Nephron (organoid): ENCODE measurements at regions not wholly inside any gene's neighbourhood (a gene's known extent, or its start where the extent isn't known, plus 50 kb on each side); places are given as distances from the start of the nearest gene placed in this dataset.
"Not testable (repeated sequence)": the region's sequence is repeated elsewhere in the genome, so short reads cannot be mapped to it uniquely, and the experiment has no call there.

ENCODE experiments used
- H3K27ac Mint-ChIP-seq, 3 experiments: 2 replicates each; pipeline ENCODE4 v1.8.0; 2020; ENCODE audit warnings: mixed read lengths in 3 of 3, mild to moderate bottlenecking in 2 of 3, moderate library complexity in 1 of 3
- H3K27me3 Mint-ChIP-seq: 2 replicates; pipeline ENCODE4 v1.8.0; 2021; ENCODE audit warnings: low read depth, mild to moderate bottlenecking, moderate library complexity, mixed read lengths
- H3K36me3 Mint-ChIP-seq: 2 replicates; pipeline ENCODE4 v1.8.0; 2020; ENCODE audit warnings: low read depth, mixed read lengths
- H3K4me1 Mint-ChIP-seq: 2 replicates; pipeline ENCODE4 v1.8.0; 2020; ENCODE audit warnings: mixed read lengths
- H3K4me3 Mint-ChIP-seq, 3 experiments: 2 replicates each; pipeline ENCODE4 v1.8.0; 2020; ENCODE audit warnings: mild to moderate bottlenecking in 3 of 3, mixed read lengths in 3 of 3, moderate library complexity in 2 of 3
- H3K9me3 Mint-ChIP-seq: 2 replicates; pipeline ENCODE4 v1.8.0; 2020; ENCODE audit warnings: mixed read lengths
- TF ChIP-seq, protein P1 (sequence below), 3 experiments: fragments of 200-600 bp; sonication (generic); IDR thresholded peaks; one replicate each; pipeline ENCODE4 v1.5.0; 2021; ENCODE audit warnings: antibody characterized with exemption in 3 of 3; ENCODE audit not compliant: unreplicated experiment in 3 of 3

DNA sequence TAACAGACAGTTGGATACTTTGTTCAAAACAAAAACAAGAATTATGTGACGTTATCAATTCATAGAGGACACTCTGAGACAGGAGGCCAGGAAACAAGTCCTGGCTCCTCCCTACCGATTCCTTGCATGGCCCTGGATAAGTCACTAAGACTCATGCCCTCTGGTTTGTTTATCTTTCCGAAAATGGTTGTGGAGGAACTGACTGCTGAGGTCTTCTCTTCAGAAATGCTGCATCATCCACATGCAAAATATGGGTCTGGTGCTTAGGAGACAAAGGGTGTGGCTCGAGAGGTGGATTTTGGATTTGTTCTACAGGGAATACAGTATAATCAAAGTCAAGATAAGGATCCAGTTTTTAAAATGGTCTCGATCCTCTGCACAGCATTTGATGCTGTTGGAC, 130.9 kb downstream of the RELL1 start:
- H3K4me1 Mint-ChIP-seq = no peaks in the 10 kb centered on the region
- TF ChIP-seq, protein P1, sequence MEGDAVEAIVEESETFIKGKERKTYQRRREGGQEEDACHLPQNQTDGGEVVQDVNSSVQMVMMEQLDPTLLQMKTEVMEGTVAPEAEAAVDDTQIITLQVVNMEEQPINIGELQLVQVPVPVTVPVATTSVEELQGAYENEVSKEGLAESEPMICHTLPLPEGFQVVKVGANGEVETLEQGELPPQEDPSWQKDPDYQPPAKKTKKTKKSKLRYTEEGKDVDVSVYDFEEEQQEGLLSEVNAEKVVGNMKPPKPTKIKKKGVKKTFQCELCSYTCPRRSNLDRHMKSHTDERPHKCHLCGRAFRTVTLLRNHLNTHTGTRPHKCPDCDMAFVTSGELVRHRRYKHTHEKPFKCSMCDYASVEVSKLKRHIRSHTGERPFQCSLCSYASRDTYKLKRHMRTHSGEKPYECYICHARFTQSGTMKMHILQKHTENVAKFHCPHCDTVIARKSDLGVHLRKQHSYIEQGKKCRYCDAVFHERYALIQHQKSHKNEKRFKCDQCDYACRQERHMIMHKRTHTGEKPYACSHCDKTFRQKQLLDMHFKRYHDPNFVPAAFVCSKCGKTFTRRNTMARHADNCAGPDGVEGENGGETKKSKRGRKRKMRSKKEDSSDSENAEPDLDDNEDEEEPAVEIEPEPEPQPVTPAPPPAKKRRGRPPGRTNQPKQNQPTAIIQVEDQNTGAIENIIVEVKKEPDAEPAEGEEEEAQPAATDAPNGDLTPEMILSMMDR (IDR thresholded peaks at IDR 0.05; ENCODE audit: unreplicated experiment in 3 of 3) = no peak
- H3K4me3 Mint-ChIP-seq = no peak overlapping the region
- peaks cover 32% of the 10 kb centered on the region for H3K9me3 Mint-ChIP-seq
- peaks cover 20% of the 10 kb centered on the region for H3K36me3 Mint-ChIP-seq
- H3K27ac Mint-ChIP-seq = no peak overlapping the region
- H3K27me3 Mint-ChIP-seq = no peaks in the 10 kb centered on the region

GRCh38 chr4:37549866-37550265, 136.3 kb downstream of the RELL1 start:
- Mint-ChIP-seq H3K9me3 (peaks cover 32% of the 10 kb centered on the region), H3K27me3 (peaks cover 11% of the 10 kb centered on the region), H3K36me3 (peaks cover 19% of the 10 kb centered on the region)
- not testable (repeated sequence) for H3K4me1 Mint-ChIP-seq, H3K4me3 Mint-ChIP-seq, H3K27ac Mint-ChIP-seq

DNA sequence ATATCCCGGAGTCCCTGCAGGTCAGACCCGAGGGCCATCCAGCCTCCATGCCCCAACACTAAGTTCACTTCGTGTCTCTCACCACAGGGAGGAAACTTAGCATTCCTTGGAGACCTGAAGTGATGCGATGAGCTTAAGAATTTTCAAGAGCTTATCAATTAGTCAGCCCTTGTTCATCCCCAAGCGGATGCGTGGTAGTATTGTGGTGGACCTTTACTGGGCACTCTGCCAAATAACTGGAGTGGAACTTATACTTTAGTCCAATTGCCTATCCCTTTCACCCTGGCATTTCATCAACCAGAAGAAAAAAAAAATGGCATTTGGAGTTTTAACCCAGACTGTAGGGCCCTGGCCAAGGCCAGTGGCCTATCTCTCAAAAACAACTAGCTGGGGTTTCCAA, 137.1 kb downstream of the RELL1 start:
- Mint-ChIP-seq H3K4me3 (no peak overlapping the region), H3K27ac (no peak overlapping the region)
- TF ChIP-seq, protein P1 (IDR thresholded peaks at IDR 0.05; ENCODE audit: unreplicated experiment in 3 of 3) = no peak

DNA sequence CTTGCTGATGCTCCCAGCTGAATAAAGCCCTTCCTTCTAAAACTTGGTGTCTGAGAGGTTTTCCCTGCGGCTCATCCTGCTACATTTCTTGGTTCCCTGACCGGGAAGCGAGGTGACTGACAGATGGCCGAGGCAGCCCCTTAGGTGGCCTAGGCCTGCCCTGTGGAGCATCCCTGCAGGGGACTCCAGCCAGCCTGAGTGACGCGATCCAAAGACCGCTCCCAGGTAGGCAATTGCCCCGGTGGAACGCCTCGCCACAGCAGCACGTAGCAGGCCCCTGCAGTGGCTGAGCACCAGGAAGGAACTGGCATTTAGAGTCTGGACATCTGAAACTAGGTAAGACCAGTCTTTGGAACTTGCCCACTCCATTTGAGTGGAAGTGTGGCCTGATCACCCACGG, 139.6 kb downstream of the RELL1 start:
- peaks cover 15% of the 10 kb centered on the region for H3K27me3 Mint-ChIP-seq
- TF ChIP-seq, protein P1 (IDR thresholded peaks at IDR 0.05; ENCODE audit: unreplicated experiment in 3 of 3) = no peak
- no peak overlapping the region for H3K27ac Mint-ChIP-seq
- peaks cover 15% of the 10 kb centered on the region for H3K9me3 Mint-ChIP-seq
- H3K36me3 Mint-ChIP-seq = peaks cover 13% of the 10 kb centered on the region
- no peak overlapping the region for H3K4me3 Mint-ChIP-seq
- H3K4me1 Mint-ChIP-seq = no peaks in the 10 kb centered on the region

More for the DNA sequence above, 137.1 kb downstream of the RELL1 start:
- H3K9me3 Mint-ChIP-seq = peaks cover 30% of the 10 kb centered on the region
- peaks cover 19% of the 10 kb centered on the region for H3K36me3 Mint-ChIP-seq
- peaks cover 12% of the 10 kb centered on the region for H3K27me3 Mint-ChIP-seq
- H3K4me1 Mint-ChIP-seq = no peaks in the 10 kb centered on the region

DNA sequence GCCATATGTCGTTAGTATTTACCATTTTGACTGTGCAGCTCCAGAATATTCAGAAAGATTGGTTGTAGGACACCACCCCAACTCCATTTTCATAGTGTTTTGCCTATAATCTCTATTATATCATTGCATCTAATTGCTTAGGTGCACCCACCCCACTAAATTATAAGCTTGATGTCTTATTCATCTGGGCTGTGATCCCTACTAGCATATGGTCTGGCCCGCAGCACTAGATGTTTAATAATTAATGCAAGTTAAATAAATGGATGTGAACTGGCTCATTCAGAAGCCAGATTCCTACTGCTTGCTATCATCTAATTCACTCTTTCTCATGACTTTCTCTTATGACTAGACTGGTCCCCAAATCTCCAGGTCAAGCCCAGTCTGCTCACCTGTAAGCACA, 143.5 kb downstream of the RELL1 start:
- Mint-ChIP-seq H3K27ac (no peak overlapping the region), H3K27me3 (peaks cover 13% of the 10 kb centered on the region), H3K4me3 (no peak overlapping the region), H3K4me1 (peaks cover 12% of the 10 kb centered on the region), H3K9me3 (peaks cover 12% of the 10 kb centered on the region), H3K36me3 (peaks cover 10% of the 10 kb centered on the region)
- TF ChIP-seq, protein P1 (IDR thresholded peaks at IDR 0.05; ENCODE audit: unreplicated experiment in 3 of 3) = no peak

DNA sequence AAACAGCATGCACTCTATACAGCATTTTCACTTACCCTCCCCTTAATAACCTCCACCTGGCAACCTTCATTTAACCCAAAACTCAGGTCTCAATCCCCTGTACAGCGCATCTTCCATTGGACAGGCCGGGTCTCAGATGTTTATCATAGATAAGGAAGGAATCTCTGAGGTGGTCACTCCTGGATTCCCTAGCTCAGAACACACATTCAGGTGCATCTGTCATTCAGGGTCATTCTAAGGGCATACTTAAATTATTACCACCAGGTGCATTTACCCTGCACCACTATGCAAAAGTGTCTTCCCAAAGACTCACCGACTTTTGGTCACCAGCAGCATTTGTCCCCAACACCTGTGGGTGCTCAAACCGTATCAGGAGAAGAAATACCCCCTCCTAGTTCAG, 144.2 kb downstream of the RELL1 start:
- Mint-ChIP-seq H3K36me3 (peaks cover 6% of the 10 kb centered on the region), H3K27ac (no peak overlapping the region), H3K27me3 (peaks cover 8% of the 10 kb centered on the region), H3K4me3 (no peak overlapping the region), H3K4me1 (peaks cover 12% of the 10 kb centered on the region), H3K9me3 (peaks cover 9% of the 10 kb centered on the region)
- TF ChIP-seq, protein P1 (IDR thresholded peaks at IDR 0.05; ENCODE audit: unreplicated experiment in 3 of 3) = no peak
